Panc1 (cell line): ENCODE measurements at regions not wholly inside any gene's neighbourhood (a gene's known extent, or its start where the extent isn't known, plus 50 kb on each side); places are given as distances from the start of the nearest gene placed in this dataset.

Experiments
- ATAC-seq: fragments of 200-7000 bp; cut with Tn5 transposase; 2 replicates; pipeline ENCODE4 v1.9.1; 2020; ENCODE audit warnings: mild to moderate bottlenecking, moderate library complexity
- BruUV-seq: library from RNA; stranded (reverse); fragments of 400-500 nt; replicated peaks from 2 replicates; lab custom pipeline; 2021; lab: Mats Ljungman, UMichigan
- CTCF ChIA-PET: fragments of 300-600 bp; sonication (Branson Sonifier 250); formaldehyde crosslinking; loops from one replicate; lab custom pipeline; 2022; ENCODE audit warnings: antibody characterized with exemption; lab: Charles Lee
- POLR2A ChIA-PET: fragments of 300-600 bp; sonication (Branson Sonifier 250); formaldehyde crosslinking; loops from one replicate; lab custom pipeline; 2022; ENCODE audit warnings: antibody characterized with exemption; lab: Charles Lee
- DNase-seq: peaks from one replicate; pipeline ENCODE4 v3.0.0-alpha.2; 2010; ENCODE audit warnings: low read depth, low spot score
- H3K27ac ChIP-seq: 2 replicates; pipeline ENCODE4 v1.5.1; 2011; ENCODE audit warnings: mild to moderate bottlenecking, low read length, inconsistent platforms
- H3K27me3 ChIP-seq: fragments of 200-500 bp; sonication (Bioruptor generic); 2 replicates; pipeline ENCODE4 v1.6.0; 2014; ENCODE audit warnings: low read length, inconsistent platforms; ENCODE audit not compliant: control insufficient read depth, insufficient read depth
- H3K36me3 ChIP-seq: fragments of 200-500 bp; sonication (Bioruptor generic); 2 replicates; pipeline ENCODE4 v1.5.1; 2014; ENCODE audit warnings: inconsistent platforms, mild to moderate bottlenecking, low read length, moderate library complexity; ENCODE audit not compliant: control insufficient read depth, insufficient read depth
- H3K4me1 ChIP-seq: 2 replicates; pipeline ENCODE4 v1.5.1; 2011; ENCODE audit warnings: inconsistent platforms, mild to moderate bottlenecking, low read length, moderate library complexity; ENCODE audit not compliant: control insufficient read depth, insufficient read depth
- H3K4me3 ChIP-seq, 2 experiments: 2 replicates each; pipeline ENCODE4 v1.5.1; 2011 to 2012; ENCODE audit warnings: low read depth in 2 of 2, low read length in 2 of 2, mild to moderate bottlenecking in 2 of 2, inconsistent platforms in 1 of 2, moderate library complexity in 1 of 2
- H3K9me3 ChIP-seq: fragments of 200-500 bp; sonication (Bioruptor generic); 2 replicates; pipeline ENCODE4 v1.5.1; 2014; ENCODE audit warnings: low read depth, mild to moderate bottlenecking, inconsistent platforms, low read length, moderate library complexity; ENCODE audit not compliant: control insufficient read depth, insufficient read depth
- POLR2AphosphoS5 ChIP-seq: IDR thresholded peaks from 2 replicates; pipeline ENCODE4 v1.6.1; 2012; ENCODE audit warnings: mild to moderate bottlenecking, low read depth, low read length, moderate library complexity
- SIN3A ChIP-seq: IDR thresholded peaks from 2 replicates; pipeline ENCODE4 v1.6.1; 2012; ENCODE audit warnings: low read depth, mild to moderate bottlenecking, low read length, moderate library complexity, borderline replicate concordance; ENCODE audit not compliant: insufficient read depth
- TCF7L2 ChIP-seq: IDR thresholded peaks from 2 replicates; pipeline ENCODE4 v1.6.1; 2011; ENCODE audit warnings: mild to moderate bottlenecking, low read depth, low read length, inconsistent platforms
- in situ Hi-C: cut with HindIII; loops from 2 replicates; pipeline ENCODE4 v1.10.0; 2016; ENCODE audit warnings: low sequenced_read_pairs, low pct_unique_long_range_greater_than_20kb
- intact Hi-C: fragments of 100-400 bp; cut with micrococcal nuclease; formaldehyde crosslinking; loops from one replicate; pipeline ENCODE4 v1.10.0; 2022; ENCODE audit not compliant: unreplicated experiment
- TF ChIP-seq, protein P1 (sequence below): fragments of 450-650 bp; IDR thresholded peaks from 2 replicates; pipeline ENCODE4 v1.5.1; 2017; ENCODE audit warnings: mild to moderate bottlenecking
- TF ChIP-seq, protein P2 (sequence below), 2 experiments: IDR thresholded peaks; 2 replicates each; pipeline ENCODE4 v1.6.1; 2011 to 2012; ENCODE audit warnings: low read depth in 2 of 2, control low read depth in 1 of 2, low read length in 1 of 2, mild to moderate bottlenecking in 1 of 2, moderate library complexity in 1 of 2; ENCODE audit not compliant: insufficient read depth in 1 of 2

DNA sequence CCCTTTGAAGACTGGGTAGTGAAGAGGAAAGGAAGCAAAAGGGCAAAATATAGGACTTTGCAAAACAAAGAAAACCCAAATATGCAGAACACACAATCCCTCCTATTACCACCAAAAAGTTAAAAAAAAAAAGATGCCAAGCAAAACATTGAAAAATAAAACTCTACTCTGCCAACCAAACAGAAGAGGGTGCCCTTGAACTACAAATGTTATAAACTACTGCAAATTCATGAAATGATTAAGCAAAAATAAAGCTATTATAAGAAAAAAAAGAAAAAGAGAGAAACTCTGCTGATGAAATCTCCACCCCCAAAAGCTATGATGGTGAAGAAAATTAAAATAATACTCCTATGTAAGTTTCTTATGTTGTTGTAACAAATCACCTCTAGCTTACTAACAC lies 168.5 kb upstream of the STK26 start:
- H3K9me3 ChIP-seq = no peaks in the 10 kb centered on the region
- in situ Hi-C loops (no loop called here), intact Hi-C loops (loop anchor here (5.0 kb wide), 1 partner anchor 218 kb away; no protein-coding TSS in a partner anchor)
- H3K27me3 ChIP-seq = no peaks in the 10 kb centered on the region; the same call in 1 of the 2 replicates
- ChIA-PET POLR2A (interaction anchor here (0.7 kb wide), 1 partner anchor 159 kb away, joined by 3 read pairs; no protein-coding TSS in a partner anchor), CTCF (interaction anchor here (0.5 to 1.3 kb wide), 8 partner anchors 143 to 1444 kb away, joined by 3 to 6 read pairs (median 3); partner anchors contain the start of gene RAP2C)
- TF ChIP-seq TCF7L2 (no peak), SIN3A (no peak), POLR2AphosphoS5 (no peak)
- TF ChIP-seq, protein P1, sequence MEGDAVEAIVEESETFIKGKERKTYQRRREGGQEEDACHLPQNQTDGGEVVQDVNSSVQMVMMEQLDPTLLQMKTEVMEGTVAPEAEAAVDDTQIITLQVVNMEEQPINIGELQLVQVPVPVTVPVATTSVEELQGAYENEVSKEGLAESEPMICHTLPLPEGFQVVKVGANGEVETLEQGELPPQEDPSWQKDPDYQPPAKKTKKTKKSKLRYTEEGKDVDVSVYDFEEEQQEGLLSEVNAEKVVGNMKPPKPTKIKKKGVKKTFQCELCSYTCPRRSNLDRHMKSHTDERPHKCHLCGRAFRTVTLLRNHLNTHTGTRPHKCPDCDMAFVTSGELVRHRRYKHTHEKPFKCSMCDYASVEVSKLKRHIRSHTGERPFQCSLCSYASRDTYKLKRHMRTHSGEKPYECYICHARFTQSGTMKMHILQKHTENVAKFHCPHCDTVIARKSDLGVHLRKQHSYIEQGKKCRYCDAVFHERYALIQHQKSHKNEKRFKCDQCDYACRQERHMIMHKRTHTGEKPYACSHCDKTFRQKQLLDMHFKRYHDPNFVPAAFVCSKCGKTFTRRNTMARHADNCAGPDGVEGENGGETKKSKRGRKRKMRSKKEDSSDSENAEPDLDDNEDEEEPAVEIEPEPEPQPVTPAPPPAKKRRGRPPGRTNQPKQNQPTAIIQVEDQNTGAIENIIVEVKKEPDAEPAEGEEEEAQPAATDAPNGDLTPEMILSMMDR = peak; percentile 37; the same call in 1 of the 2 replicates
- TF ChIP-seq, protein P2, sequence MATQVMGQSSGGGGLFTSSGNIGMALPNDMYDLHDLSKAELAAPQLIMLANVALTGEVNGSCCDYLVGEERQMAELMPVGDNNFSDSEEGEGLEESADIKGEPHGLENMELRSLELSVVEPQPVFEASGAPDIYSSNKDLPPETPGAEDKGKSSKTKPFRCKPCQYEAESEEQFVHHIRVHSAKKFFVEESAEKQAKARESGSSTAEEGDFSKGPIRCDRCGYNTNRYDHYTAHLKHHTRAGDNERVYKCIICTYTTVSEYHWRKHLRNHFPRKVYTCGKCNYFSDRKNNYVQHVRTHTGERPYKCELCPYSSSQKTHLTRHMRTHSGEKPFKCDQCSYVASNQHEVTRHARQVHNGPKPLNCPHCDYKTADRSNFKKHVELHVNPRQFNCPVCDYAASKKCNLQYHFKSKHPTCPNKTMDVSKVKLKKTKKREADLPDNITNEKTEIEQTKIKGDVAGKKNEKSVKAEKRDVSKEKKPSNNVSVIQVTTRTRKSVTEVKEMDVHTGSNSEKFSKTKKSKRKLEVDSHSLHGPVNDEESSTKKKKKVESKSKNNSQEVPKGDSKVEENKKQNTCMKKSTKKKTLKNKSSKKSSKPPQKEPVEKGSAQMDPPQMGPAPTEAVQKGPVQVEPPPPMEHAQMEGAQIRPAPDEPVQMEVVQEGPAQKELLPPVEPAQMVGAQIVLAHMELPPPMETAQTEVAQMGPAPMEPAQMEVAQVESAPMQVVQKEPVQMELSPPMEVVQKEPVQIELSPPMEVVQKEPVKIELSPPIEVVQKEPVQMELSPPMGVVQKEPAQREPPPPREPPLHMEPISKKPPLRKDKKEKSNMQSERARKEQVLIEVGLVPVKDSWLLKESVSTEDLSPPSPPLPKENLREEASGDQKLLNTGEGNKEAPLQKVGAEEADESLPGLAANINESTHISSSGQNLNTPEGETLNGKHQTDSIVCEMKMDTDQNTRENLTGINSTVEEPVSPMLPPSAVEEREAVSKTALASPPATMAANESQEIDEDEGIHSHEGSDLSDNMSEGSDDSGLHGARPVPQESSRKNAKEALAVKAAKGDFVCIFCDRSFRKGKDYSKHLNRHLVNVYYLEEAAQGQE (IDR thresholded peaks at IDR 0.05; ENCODE audit: insufficient read depth in 1 of 2, low read depth in 2 of 2, low read length in 1 of 2) = no peak
- DNase-seq = no peak
- no peaks in the 10 kb centered on the region for H3K4me1 ChIP-seq
- no peak for ATAC-seq
- no peaks in the 10 kb centered on the region for H3K36me3 ChIP-seq
- no peak overlapping the region for H3K27ac ChIP-seq
- H3K4me3 ChIP-seq = no peak overlapping the region
- BruUV-seq = no TSS peak

DNA sequence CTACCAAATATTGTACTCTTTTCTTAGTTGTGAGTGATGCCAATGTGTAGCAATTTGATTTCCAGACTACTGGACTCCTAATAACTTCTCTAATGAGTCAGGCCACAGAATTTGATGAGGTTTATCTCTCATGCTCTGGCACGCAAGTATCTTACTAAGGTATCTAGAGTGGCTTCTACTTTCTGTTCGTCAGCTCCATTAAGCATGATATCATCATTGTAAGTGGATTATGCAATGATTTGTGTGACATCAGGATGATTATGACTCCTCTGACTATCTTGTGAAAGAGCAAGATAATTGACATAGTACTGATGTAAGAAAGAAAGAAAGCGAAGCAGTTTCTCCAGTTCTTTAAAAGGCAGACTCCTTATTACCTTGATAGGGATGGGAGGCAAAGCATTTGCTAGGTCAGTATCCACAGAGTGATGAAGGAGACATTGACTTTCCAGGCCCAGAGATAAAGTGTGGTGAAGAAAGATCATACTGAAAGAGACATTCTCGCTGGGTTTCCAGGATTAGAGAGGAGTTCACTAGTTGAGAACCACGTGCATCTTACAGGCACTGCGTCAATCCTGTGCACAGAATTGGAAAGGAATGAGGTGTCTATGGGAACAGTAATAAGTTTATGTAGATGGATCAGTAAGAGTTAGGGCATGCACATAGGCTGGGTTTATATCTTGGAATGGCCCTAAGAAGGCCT lies 161.9 kb upstream of the STK26 start:
- intact Hi-C loops = no loop called here
- Histone ChIP-seq H3K4me3 (no peak overlapping the region), H3K36me3 (no peaks in the 10 kb centered on the region; the same call in 1 of the 2 replicates), H3K27ac (no peak overlapping the region), H3K9me3 (no peaks in the 10 kb centered on the region), H3K27me3 (no peaks in the 10 kb centered on the region; the same call in 1 of the 2 replicates), H3K4me1 (no peaks in the 10 kb centered on the region)
- TF ChIP-seq, protein P1 = no peak
- TF ChIP-seq POLR2AphosphoS5 (no peak), TCF7L2 (no peak), SIN3A (no peak)
- TF ChIP-seq, protein P2 (IDR thresholded peaks at IDR 0.05; ENCODE audit: insufficient read depth in 1 of 2, low read depth in 2 of 2, low read length in 1 of 2) = no peak
- DNase-seq = no peak
- in situ Hi-C loops = no loop called here
- ChIA-PET CTCF (no interaction called here), POLR2A (no interaction called here)
- ATAC-seq = no peak
- no TSS peak for BruUV-seq
